Tibial nerve (tissue), 4 donors: ENCODE measurements at regions not wholly inside any gene's neighbourhood (a gene's known extent, or its start where the extent isn't known, plus 50 kb on each side); places are given as distances from the start of the nearest gene placed in this dataset.
"Not testable (repeated sequence)": the region's sequence is repeated elsewhere in the genome, so short reads cannot be mapped to it uniquely, and the experiment has no call there.

Source experiments
- DNase-seq, 2 donors: peaks; one replicate each; pipeline ENCODE4 v3.0.0-alpha.2; 2019; ENCODE audit warnings: low spot score in 2 of 2
- H3K27ac ChIP-seq, 4 donors: fragments of 200-600 bp; sonication (generic) in 3 of 4; one replicate each; pipeline ENCODE4 v1.5.1; 2017 to 2019; ENCODE audit warnings: mild to moderate bottlenecking in 1 of 4
- H3K27me3 ChIP-seq, 2 donors: fragments of 200-600 bp; sonication (generic) in 1 of 2; one replicate each; pipeline versions ENCODE4 v1.5.1 to v1.6.0; 2017 to 2019
- H3K36me3 ChIP-seq, 3 donors: fragments of 200-600 bp; sonication (generic); one replicate each; pipeline ENCODE4 v1.5.1; 2018 to 2019
- H3K4me1 ChIP-seq, 4 donors: fragments of 200-600 bp; sonication (generic) in 3 of 4; one replicate each; pipeline ENCODE4 v1.5.1; 2017 to 2019
- H3K4me3 ChIP-seq, 4 donors: fragments of 200-600 bp; sonication (generic) in 3 of 4; one replicate each; pipeline ENCODE4 v1.5.1; 2017 to 2019; ENCODE audit warnings: mild to moderate bottlenecking in 1 of 4, moderate library complexity in 1 of 4
- H3K9me3 ChIP-seq, 4 donors: fragments of 200-600 bp; sonication (generic) in 3 of 4; one replicate each; pipeline ENCODE4 v1.5.1; 2017 to 2019
- CTCF ChIP-seq, 5 experiments: fragments of 200-600 bp in 3 of 5; fragments of 450-650 bp in 2 of 5; sonication (generic) in 3 of 5; IDR thresholded peaks; one replicate each; pipeline ENCODE4 v1.5.1; 2016 to 2019; ENCODE audit warnings: antibody characterized with exemption in 5 of 5, mild to moderate bottlenecking in 3 of 5, moderate library complexity in 2 of 5
- EP300 ChIP-seq, 2 donors: sonication (generic); formaldehyde crosslinking; IDR thresholded peaks; one replicate each; pipeline ENCODE4 v1.6.1; 2017; ENCODE audit warnings: antibody characterized with exemption in 2 of 2, mild to moderate bottlenecking in 1 of 2
- POLR2A ChIP-seq, 2 donors: fragments of 450-650 bp; IDR thresholded peaks; one replicate each; pipeline ENCODE4 v1.6.1; 2017; ENCODE audit warnings: antibody characterized with exemption in 2 of 2, mild to moderate bottlenecking in 2 of 2, moderate library complexity in 2 of 2
- WGBS, 2 donors: methylation state at CpG; one replicate each; pipeline ENCODE4 v1.1.5; 2018; 5-methylcytosine and 5-hydroxymethylcytosine counted together

GRCh38 chr4:148630051-148630450, 187.8 kb upstream of the NR3C2 start:
- Histone ChIP-seq H3K9me3 (peaks cover 0 to under 1% (median under 1%) of the 10 kb centered on the region in 4 donors), H3K36me3 (no peaks in the 10 kb centered on the region), H3K27me3 (no peaks in the 10 kb centered on the region), H3K4me1 (no peaks in the 10 kb centered on the region), H3K4me3 (no peak overlapping the region), H3K27ac (no peak overlapping the region)
- TF ChIP-seq CTCF (IDR thresholded peaks at IDR 0.05) (no peak), POLR2A (IDR thresholded peaks at IDR 0.05) (no peak), EP300 (IDR thresholded peaks at IDR 0.05) (no peak)
- 82 to 100% methylated on average over 1 of the region's 1 CpG for WGBS, 2 donors
- no peak for DNase-seq

GRCh38 chr4:148618856-148619255, 176.6 kb upstream of the NR3C2 start:
- no peaks in the 10 kb centered on the region for H3K36me3 ChIP-seq
- no peaks in the 10 kb centered on the region for H3K27me3 ChIP-seq
- no peak overlapping the region for H3K4me3 ChIP-seq
- peaks cover 0 to 21% (median 0%) of the 10 kb centered on the region in 4 donors for H3K9me3 ChIP-seq
- H3K27ac ChIP-seq = no peak overlapping the region
- no peak for DNase-seq
- H3K4me1 ChIP-seq = no peaks in the 10 kb centered on the region
- TF ChIP-seq CTCF (IDR thresholded peaks at IDR 0.05) = no peak

GRCh38 chr4:148608968-148609367, 166.8 kb upstream of the NR3C2 start:
- no peak for DNase-seq
- no peaks in the 10 kb centered on the region for H3K36me3 ChIP-seq
- no peak overlapping the region for H3K27ac ChIP-seq
- H3K9me3 ChIP-seq = peaks cover 0 to 10% (median 0%) of the 10 kb centered on the region in 4 donors
- no peak for TF ChIP-seq EP300 (IDR thresholded peaks at IDR 0.05)
- TF ChIP-seq CTCF (IDR thresholded peaks at IDR 0.05) = no peak
- no peak for TF ChIP-seq POLR2A (IDR thresholded peaks at IDR 0.05)
- no peaks in the 10 kb centered on the region for H3K4me1 ChIP-seq
- H3K4me3 ChIP-seq = no peak overlapping the region
- H3K27me3 ChIP-seq = no peaks in the 10 kb centered on the region
- WGBS, 2 donors = 85 to 91% methylated on average over 4 of the region's 4 CpGs

GRCh38 chr4:148598418-148599207, 156.4 kb upstream of the NR3C2 start:
- not testable (repeated sequence) for H3K27ac ChIP-seq, H3K27me3 ChIP-seq, H3K36me3 ChIP-seq, H3K4me1 ChIP-seq, H3K4me3 ChIP-seq, DNase-seq
- WGBS, 2 donors = 83 to 88% methylated on average over 14 of the region's 14 CpGs
- H3K9me3 ChIP-seq = peaks cover 0 to 39% (median 3%) of the 10 kb centered on the region in 4 donors

- no peak for DNase-seq
- TF ChIP-seq EP300 (IDR thresholded peaks at IDR 0.05) (no peak), CTCF (IDR thresholded peaks at IDR 0.05) (no peak), POLR2A (IDR thresholded peaks at IDR 0.05) (no peak)
- Histone ChIP-seq H3K4me3 (no peak overlapping the region), H3K27me3 (no peaks in the 10 kb centered on the region), H3K4me1 (no peaks in the 10 kb centered on the region), H3K27ac (no peak overlapping the region), H3K36me3 (no peaks in the 10 kb centered on the region), H3K9me3 (peaks cover 0 to 15% (median 0%) of the 10 kb centered on the region in 4 donors)
- 90 to 94% methylated on average over 4 of the region's 4 CpGs for WGBS, 2 donors
Observed at GRCh38 chr4:148589182-148589581, 147.0 kb upstream of the NR3C2 start.
